WTC11 (cell line): ENCODE measurements at regions not wholly inside any gene's neighbourhood (a gene's known extent, or its start where the extent isn't known, plus 50 kb on each side); places are given as distances from the start of the nearest gene placed in this dataset.

Experiments
- ATAC-seq: fragments of 200-7000 bp; cut with Tn5 transposase; 2 replicates; pipeline ENCODE4 v1.10.0; 2021; ENCODE audit warnings: mild to moderate bottlenecking, moderate library complexity
- CTCF ChIA-PET: fragments of 300-600 bp; sonication (Branson Sonifier 250); formaldehyde crosslinking; loops from one replicate; lab custom pipeline; 2021; ENCODE audit warnings: antibody characterized with exemption; lab: Charles Lee
- POLR2A ChIA-PET: fragments of 350-600 bp; sonication (Branson Sonifier 250); formaldehyde crosslinking; loops from one replicate; lab custom pipeline; 2021; ENCODE audit warnings: antibody characterized with exemption; lab: Charles Lee
- DNase-seq: peaks from one replicate; pipeline ENCODE4 v3.0.0; 2021; ENCODE audit warnings: low spot score
- H3K27ac Mint-ChIP-seq: 2 replicates; pipeline ENCODE4 v1.8.0; 2021; ENCODE audit warnings: mixed read lengths
- H3K27me3 Mint-ChIP-seq: 2 replicates; pipeline ENCODE4 v1.8.0; 2021; ENCODE audit warnings: low read depth, mild to moderate bottlenecking, moderate library complexity, mixed read lengths
- H3K36me3 Mint-ChIP-seq: 2 replicates; pipeline ENCODE4 v1.8.0; 2021; ENCODE audit warnings: mixed read lengths
- H3K4me1 Mint-ChIP-seq: 2 replicates; pipeline ENCODE4 v1.8.0; 2022; ENCODE audit warnings: mixed read lengths
- H3K4me3 Mint-ChIP-seq: 2 replicates; pipeline ENCODE4 v1.8.0; 2021; ENCODE audit warnings: mild to moderate bottlenecking, moderate library complexity, mixed read lengths
- H3K9me3 Mint-ChIP-seq: 2 replicates; pipeline ENCODE4 v1.8.0; 2021; ENCODE audit warnings: mixed read lengths
- CBFB ChIP-seq: sonication (generic); formaldehyde crosslinking; IDR thresholded peaks from 2 replicates; pipeline ENCODE4 v1.8.1; 2022; ENCODE audit warnings: mild to moderate bottlenecking, low read depth, missing genetic modification reagents
- CREB1 ChIP-seq: sonication (generic); formaldehyde crosslinking; IDR thresholded peaks from 2 replicates; pipeline ENCODE4 v1.8.0; 2023; ENCODE audit warnings: mild to moderate bottlenecking, missing genetic modification reagents
- ETV6 ChIP-seq: sonication (generic); formaldehyde crosslinking; IDR thresholded peaks from 2 replicates; pipeline ENCODE4 v1.8.1; 2022; ENCODE audit warnings: mild to moderate bottlenecking, missing genetic modification reagents
- FOXP1 ChIP-seq: sonication (generic); formaldehyde crosslinking; IDR thresholded peaks from 2 replicates; pipeline ENCODE4 v1.8.0; 2022; ENCODE audit warnings: missing genetic modification reagents, mild to moderate bottlenecking, moderate library complexity, borderline replicate concordance
- JAZF1 ChIP-seq: fragments of 250-450 bp; sonication (Bioruptor Pico); IDR thresholded peaks from 2 replicates; pipeline ENCODE4 v1.9.0; 2021; ENCODE audit warnings: moderate library complexity, mild to moderate bottlenecking, inconsistent platforms
- NFATC4 ChIP-seq: fragments of 250-450 bp; sonication (Bioruptor Pico); IDR thresholded peaks from 2 replicates; pipeline ENCODE4 v1.9.0; 2021; ENCODE audit warnings: mild to moderate bottlenecking
- NFE2L1 ChIP-seq: sonication (generic); formaldehyde crosslinking; IDR thresholded peaks from 2 replicates; pipeline ENCODE4 v1.8.1; 2023; ENCODE audit warnings: missing genetic modification reagents
- NFYB ChIP-seq: sonication (generic); formaldehyde crosslinking; conservative IDR thresholded peaks from 2 replicates; pipeline ENCODE4 v1.8.0; 2022; ENCODE audit warnings: low read depth, missing genetic modification reagents
- NR1H2 ChIP-seq: sonication (generic); formaldehyde crosslinking; IDR thresholded peaks from 2 replicates; pipeline ENCODE4 v1.9.0; 2021; ENCODE audit warnings: mild to moderate bottlenecking, moderate library complexity, missing genetic modification reagents
- SMAD4 ChIP-seq: sonication (generic); formaldehyde crosslinking; IDR thresholded peaks from 2 replicates; pipeline ENCODE4 v1.8.0; 2022; ENCODE audit warnings: mild to moderate bottlenecking, missing genetic modification reagents
- ZBTB21 ChIP-seq: sonication (generic); formaldehyde crosslinking; IDR thresholded peaks from 2 replicates; pipeline ENCODE4 v1.8.1; 2023; ENCODE audit warnings: mild to moderate bottlenecking, missing genetic modification reagents, borderline replicate concordance
- ZNF121 ChIP-seq: sonication (generic); formaldehyde crosslinking; IDR thresholded peaks from 2 replicates; pipeline ENCODE4 v1.8.0; 2023; ENCODE audit warnings: missing genetic modification reagents
- ZNF263 ChIP-seq: sonication (generic); formaldehyde crosslinking; IDR thresholded peaks from 2 replicates; pipeline ENCODE4 v1.8.1; 2022; ENCODE audit warnings: low read depth, mild to moderate bottlenecking, moderate library complexity, missing genetic modification reagents
- ZNF317 ChIP-seq: sonication (generic); formaldehyde crosslinking; IDR thresholded peaks from 2 replicates; pipeline ENCODE4 v1.8.1; 2023; ENCODE audit warnings: low read depth, mild to moderate bottlenecking, moderate library complexity, missing genetic modification reagents, borderline replicate concordance
- ZNF416 ChIP-seq: fragments of 250-450 bp; sonication (Bioruptor Pico); IDR thresholded peaks from 2 replicates; pipeline ENCODE4 v1.9.0; 2021; ENCODE audit warnings: mild to moderate bottlenecking, inconsistent platforms
- ZNF423 ChIP-seq: fragments of 250-450 bp; sonication (Bioruptor Pico); IDR thresholded peaks from 2 replicates; pipeline ENCODE4 v2.1.2; 2022; ENCODE audit warnings: mild to moderate bottlenecking, moderate library complexity
- ZNF671 ChIP-seq: fragments of 250-450 bp; sonication (Bioruptor Pico); IDR thresholded peaks from 2 replicates; pipeline ENCODE4 v1.8.0; 2021; ENCODE audit warnings: mild to moderate bottlenecking
- TF ChIP-seq, protein P1 (sequence below): sonication (generic); formaldehyde crosslinking; IDR thresholded peaks from 2 replicates; pipeline ENCODE4 v1.8.0; 2023; ENCODE audit warnings: missing genetic modification reagents
- TF ChIP-seq, protein P2 (sequence below): sonication (generic); formaldehyde crosslinking; IDR thresholded peaks from 2 replicates; pipeline ENCODE4 v1.8.0; 2022; ENCODE audit warnings: mild to moderate bottlenecking, missing genetic modification reagents
- TF ChIP-seq, protein P3 (sequence below): sonication (generic); formaldehyde crosslinking; IDR thresholded peaks from 2 replicates; pipeline ENCODE4 v1.8.1; 2022; ENCODE audit warnings: mild to moderate bottlenecking, moderate library complexity, missing genetic modification reagents
- TF ChIP-seq, protein P4 (sequence below): sonication (generic); formaldehyde crosslinking; IDR thresholded peaks from 2 replicates; pipeline ENCODE4 v1.8.0; 2022; ENCODE audit warnings: mild to moderate bottlenecking, missing genetic modification reagents
- TF ChIP-seq, protein P5 (sequence below): fragments of 250-450 bp; sonication (Bioruptor Pico); IDR thresholded peaks from 2 replicates; pipeline ENCODE4 v2.1.2; 2022; ENCODE audit warnings: mild to moderate bottlenecking, moderate library complexity
- TF ChIP-seq, protein P6 (sequence below): fragments of 250-450 bp; sonication (Bioruptor Pico); IDR thresholded peaks from 2 replicates; pipeline ENCODE4 v1.8.0; 2021; ENCODE audit warnings: mild to moderate bottlenecking
- TF ChIP-seq, protein P7 (sequence below): sonication (generic); formaldehyde crosslinking; conservative IDR thresholded peaks from 2 replicates; pipeline ENCODE4 v1.8.1; 2022; ENCODE audit warnings: mild to moderate bottlenecking, missing genetic modification reagents

DNA sequence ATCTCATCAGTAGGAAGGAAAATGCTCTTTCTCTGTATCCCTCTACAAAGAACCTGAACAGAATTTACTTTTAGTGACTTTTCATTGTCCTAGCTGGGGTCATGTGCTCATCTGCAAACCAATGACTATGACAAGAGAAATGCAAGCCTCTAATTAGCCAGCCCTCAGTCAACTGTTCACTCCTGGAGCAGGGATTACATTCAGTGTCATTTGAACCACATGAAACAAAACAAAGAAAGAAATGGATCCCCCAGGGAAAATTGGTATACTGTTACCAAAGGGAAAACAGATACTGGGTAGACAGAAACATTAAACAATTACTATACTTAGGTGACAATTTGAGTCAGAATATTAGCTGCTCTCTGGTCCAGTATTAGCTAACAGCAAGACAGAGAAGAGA, 173.6 kb downstream of the RCHY1 start:
- peaks cover 15% of the 10 kb centered on the region for H3K9me3 Mint-ChIP-seq
- H3K4me1 Mint-ChIP-seq: no peaks in the 10 kb centered on the region
- POLR2A ChIA-PET: no interaction called here
- CTCF ChIA-PET: no interaction called here
- TF ChIP-seq, protein P1, sequence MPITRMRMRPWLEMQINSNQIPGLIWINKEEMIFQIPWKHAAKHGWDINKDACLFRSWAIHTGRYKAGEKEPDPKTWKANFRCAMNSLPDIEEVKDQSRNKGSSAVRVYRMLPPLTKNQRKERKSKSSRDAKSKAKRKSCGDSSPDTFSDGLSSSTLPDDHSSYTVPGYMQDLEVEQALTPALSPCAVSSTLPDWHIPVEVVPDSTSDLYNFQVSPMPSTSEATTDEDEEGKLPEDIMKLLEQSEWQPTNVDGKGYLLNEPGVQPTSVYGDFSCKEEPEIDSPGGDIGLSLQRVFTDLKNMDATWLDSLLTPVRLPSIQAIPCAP (CRISPR knock-in tag): no peak
- TF ChIP-seq, protein P2, sequence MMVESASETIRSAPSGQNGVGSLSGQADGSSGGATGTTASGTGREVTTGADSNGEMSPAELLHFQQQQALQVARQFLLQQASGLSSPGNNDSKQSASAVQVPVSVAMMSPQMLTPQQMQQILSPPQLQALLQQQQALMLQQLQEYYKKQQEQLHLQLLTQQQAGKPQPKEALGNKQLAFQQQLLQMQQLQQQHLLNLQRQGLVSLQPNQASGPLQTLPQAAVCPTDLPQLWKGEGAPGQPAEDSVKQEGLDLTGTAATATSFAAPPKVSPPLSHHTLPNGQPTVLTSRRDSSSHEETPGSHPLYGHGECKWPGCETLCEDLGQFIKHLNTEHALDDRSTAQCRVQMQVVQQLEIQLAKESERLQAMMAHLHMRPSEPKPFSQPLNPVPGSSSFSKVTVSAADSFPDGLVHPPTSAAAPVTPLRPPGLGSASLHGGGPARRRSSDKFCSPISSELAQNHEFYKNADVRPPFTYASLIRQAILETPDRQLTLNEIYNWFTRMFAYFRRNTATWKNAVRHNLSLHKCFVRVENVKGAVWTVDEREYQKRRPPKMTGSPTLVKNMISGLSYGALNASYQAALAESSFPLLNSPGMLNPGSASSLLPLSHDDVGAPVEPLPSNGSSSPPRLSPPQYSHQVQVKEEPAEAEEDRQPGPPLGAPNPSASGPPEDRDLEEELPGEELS (CRISPR knock-in tag): no peak
- TF ChIP-seq, protein P3, sequence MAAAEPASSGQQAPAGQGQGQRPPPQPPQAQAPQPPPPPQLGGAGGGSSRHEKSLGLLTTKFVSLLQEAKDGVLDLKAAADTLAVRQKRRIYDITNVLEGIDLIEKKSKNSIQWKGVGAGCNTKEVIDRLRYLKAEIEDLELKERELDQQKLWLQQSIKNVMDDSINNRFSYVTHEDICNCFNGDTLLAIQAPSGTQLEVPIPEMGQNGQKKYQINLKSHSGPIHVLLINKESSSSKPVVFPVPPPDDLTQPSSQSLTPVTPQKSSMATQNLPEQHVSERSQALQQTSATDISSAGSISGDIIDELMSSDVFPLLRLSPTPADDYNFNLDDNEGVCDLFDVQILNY (CRISPR knock-in tag): no peak
- TF ChIP-seq ZNF263 (CRISPR knock-in tag) (no peak), ZNF317 (CRISPR knock-in tag) (no peak), FOXP1 (CRISPR knock-in tag) (no peak), ZNF121 (CRISPR knock-in tag) (no peak), NFE2L1 (CRISPR knock-in tag) (no peak), NFATC4 (no peak)
- TF ChIP-seq, protein P4, sequence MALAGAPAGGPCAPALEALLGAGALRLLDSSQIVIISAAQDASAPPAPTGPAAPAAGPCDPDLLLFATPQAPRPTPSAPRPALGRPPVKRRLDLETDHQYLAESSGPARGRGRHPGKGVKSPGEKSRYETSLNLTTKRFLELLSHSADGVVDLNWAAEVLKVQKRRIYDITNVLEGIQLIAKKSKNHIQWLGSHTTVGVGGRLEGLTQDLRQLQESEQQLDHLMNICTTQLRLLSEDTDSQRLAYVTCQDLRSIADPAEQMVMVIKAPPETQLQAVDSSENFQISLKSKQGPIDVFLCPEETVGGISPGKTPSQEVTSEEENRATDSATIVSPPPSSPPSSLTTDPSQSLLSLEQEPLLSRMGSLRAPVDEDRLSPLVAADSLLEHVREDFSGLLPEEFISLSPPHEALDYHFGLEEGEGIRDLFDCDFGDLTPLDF (CRISPR knock-in tag): no peak
- TF ChIP-seq, all 79 proteins: peak for 0
- Mint-ChIP-seq H3K27ac (no peak overlapping the region), H3K4me3 (no peak overlapping the region), H3K27me3 (no peaks in the 10 kb centered on the region), H3K36me3 (no peaks in the 10 kb centered on the region)
- ATAC-seq (no peak), DNase-seq (no peak)

DNA sequence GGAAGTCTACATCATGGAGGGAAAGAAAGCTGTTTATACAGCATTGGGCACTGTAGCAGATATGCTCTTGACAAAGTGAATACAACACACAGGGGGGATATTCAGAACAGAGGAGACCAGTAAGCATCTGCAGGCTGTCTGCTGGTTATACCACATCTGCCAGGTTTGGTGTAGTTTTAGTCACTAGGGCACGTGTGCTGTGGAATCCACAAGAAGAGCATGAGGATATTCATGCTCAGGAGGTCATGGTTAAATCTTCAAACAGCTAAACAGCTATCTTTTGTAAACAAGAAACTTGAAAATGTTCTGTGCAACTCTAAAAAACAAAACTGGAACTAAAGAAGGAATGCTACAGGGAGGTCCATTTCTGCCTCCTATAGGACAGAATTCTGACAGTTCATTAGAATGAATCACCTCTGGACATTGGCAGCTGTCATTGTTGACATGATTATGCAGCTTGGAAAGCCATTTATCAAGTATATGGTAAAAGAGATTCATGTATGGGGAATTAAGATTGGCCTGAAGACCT, 175.8 kb downstream of the RCHY1 start:
- no peak for TF ChIP-seq NFYB (CRISPR knock-in tag)
- CTCF ChIA-PET: interaction anchor here (0.6 kb wide), 1 partner anchor 130 kb away, joined by 3 read pairs; no protein-coding TSS in a partner anchor
- H3K4me1 Mint-ChIP-seq: no peaks in the 10 kb centered on the region

DNA sequence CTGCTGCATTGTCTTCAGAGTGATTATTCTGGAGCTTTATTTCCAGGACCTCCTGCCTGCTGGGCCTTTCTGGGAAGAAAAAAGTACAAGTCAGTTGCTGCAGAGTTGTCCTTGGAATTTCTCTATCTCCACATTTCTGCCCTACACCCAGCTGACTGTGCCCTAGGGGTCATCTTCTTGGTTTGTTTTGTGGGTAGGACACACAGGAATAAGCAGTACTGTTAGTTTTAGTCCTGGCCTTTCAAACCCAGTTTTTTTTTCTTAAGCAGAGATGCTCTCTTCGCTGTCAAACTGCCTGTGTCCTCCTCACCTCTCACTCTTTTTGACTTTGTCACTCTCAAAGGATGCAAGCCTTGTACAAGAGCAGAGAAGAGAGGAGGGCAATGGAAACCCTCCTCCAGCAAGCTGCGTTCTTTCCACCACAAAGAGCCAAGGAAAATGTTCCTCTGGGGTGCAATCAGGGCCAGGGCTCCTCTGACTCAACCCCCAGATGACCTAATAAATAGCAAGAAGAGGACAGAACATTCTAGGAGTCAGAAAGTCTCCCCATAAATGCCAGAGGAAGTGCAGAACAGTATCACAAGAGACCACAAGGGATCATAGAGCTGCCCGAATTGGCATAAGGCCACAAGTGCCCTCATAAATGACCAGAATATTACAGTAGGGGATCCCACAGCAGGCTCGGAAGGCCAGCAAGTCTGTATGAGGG, 186.2 kb downstream of the RCHY1 start:
- DNase-seq (no peak), ATAC-seq (no peak)
- H3K27ac Mint-ChIP-seq: no peak overlapping the region
- H3K27me3 Mint-ChIP-seq: no peaks in the 10 kb centered on the region
- H3K4me1 Mint-ChIP-seq: peaks cover 27% of the 10 kb centered on the region
- H3K4me3 Mint-ChIP-seq: no peak overlapping the region
- ChIA-PET POLR2A (no interaction called here), CTCF (no interaction called here)
- peaks cover 12% of the 10 kb centered on the region for H3K9me3 Mint-ChIP-seq
- H3K36me3 Mint-ChIP-seq: no peaks in the 10 kb centered on the region; the same call in 1 of the 2 replicates
- TF ChIP-seq, protein P5, sequence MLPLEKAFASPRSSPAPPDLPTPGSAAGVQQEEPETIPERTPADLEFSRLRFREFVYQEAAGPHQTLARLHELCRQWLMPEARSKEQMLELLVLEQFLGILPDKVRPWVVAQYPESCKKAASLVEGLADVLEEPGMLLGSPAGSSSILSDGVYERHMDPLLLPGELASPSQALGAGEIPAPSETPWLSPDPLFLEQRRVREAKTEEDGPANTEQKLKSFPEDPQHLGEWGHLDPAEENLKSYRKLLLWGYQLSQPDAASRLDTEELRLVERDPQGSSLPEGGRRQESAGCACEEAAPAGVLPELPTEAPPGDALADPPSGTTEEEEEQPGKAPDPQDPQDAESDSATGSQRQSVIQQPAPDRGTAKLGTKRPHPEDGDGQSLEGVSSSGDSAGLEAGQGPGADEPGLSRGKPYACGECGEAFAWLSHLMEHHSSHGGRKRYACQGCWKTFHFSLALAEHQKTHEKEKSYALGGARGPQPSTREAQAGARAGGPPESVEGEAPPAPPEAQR (CRISPR knock-in tag): no peak
- TF ChIP-seq ETV6 (CRISPR knock-in tag): no peak
- no peak for TF ChIP-seq ZBTB21 (CRISPR knock-in tag)
- TF ChIP-seq NR1H2 (CRISPR knock-in tag): no peak
- no peak for TF ChIP-seq ZNF671
- no peak for TF ChIP-seq JAZF1
- no peak for TF ChIP-seq CBFB (CRISPR knock-in tag)
- TF ChIP-seq ZNF423: no peak
- TF ChIP-seq ZNF317 (CRISPR knock-in tag): no peak
- TF ChIP-seq NFE2L1 (CRISPR knock-in tag): no peak
- TF ChIP-seq, protein P6, sequence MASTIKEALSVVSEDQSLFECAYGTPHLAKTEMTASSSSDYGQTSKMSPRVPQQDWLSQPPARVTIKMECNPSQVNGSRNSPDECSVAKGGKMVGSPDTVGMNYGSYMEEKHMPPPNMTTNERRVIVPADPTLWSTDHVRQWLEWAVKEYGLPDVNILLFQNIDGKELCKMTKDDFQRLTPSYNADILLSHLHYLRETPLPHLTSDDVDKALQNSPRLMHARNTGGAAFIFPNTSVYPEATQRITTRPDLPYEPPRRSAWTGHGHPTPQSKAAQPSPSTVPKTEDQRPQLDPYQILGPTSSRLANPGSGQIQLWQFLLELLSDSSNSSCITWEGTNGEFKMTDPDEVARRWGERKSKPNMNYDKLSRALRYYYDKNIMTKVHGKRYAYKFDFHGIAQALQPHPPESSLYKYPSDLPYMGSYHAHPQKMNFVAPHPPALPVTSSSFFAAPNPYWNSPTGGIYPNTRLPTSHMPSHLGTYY (CRISPR knock-in tag): no peak
- no peak for TF ChIP-seq SMAD4
- no peak for TF ChIP-seq CREB1 (CRISPR knock-in tag)
- TF ChIP-seq ZNF416 (CRISPR knock-in tag): no peak
- TF ChIP-seq FOXP1 (CRISPR knock-in tag): no peak
- TF ChIP-seq, protein P7, sequence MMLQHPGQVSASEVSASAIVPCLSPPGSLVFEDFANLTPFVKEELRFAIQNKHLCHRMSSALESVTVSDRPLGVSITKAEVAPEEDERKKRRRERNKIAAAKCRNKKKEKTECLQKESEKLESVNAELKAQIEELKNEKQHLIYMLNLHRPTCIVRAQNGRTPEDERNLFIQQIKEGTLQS: no peak

More for the DNA sequence above, 175.8 kb downstream of the RCHY1 start:
- DNase-seq (no peak), ATAC-seq (no peak)
- no peak overlapping the region for H3K4me3 Mint-ChIP-seq
- POLR2A ChIA-PET: no interaction called here
- H3K36me3 Mint-ChIP-seq: no peaks in the 10 kb centered on the region
- no peaks in the 10 kb centered on the region for H3K27me3 Mint-ChIP-seq
- peaks cover 15% of the 10 kb centered on the region for H3K9me3 Mint-ChIP-seq
- H3K27ac Mint-ChIP-seq: no peak overlapping the region
